Astrocyte (in vitro differentiated cells and primary cell): ENCODE measurements at regions not wholly inside any gene's neighbourhood (a gene's known extent, or its start where the extent isn't known, plus 50 kb on each side); places are given as distances from the start of the nearest gene placed in this dataset.

Experiments
- CTCF ChIP-seq: IDR thresholded peaks from 2 replicates; pipeline ENCODE4 v1.5.1; 2011; ENCODE audit warnings: low read depth, mild to moderate bottlenecking, inconsistent platforms, low read length, moderate library complexity; ENCODE audit not compliant: insufficient read depth
- EZH2 ChIP-seq: IDR thresholded peaks from 2 replicates; pipeline ENCODE4 v1.6.1; 2012; ENCODE audit warnings: mild to moderate bottlenecking, low read length, inconsistent platforms; ENCODE audit not compliant: insufficient read depth

- no peak for TF ChIP-seq CTCF
- TF ChIP-seq EZH2 = no peak
Measured at GRCh38 chr12:17503742-17504141, 586.3 kb downstream of the RERGL start.
